ENCODE measurements at regions not wholly inside any gene's neighbourhood (a gene's known extent, or its start where the extent isn't known, plus 50 kb on each side); places are given as distances from the start of the nearest gene placed in this dataset.

DNA sequence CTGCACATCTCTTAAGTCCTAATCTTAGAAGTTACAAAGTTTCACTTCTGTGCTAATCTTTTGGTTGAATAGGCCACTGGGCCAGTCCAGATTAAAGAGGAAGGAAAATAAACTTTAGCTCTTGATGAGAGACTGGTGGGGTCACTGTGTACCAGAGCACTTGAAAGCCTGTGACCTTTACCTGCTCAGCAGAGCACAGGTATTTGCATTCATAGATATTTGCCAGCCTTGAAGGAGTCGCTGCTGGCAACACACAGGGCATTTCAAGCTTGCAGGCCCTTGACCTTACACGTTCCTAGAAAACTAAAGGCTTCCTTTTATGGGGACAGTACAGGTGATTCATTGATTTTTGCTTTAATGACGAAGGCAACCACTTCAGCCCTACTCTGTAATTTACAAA lies 108.4 kb upstream of the SLC22A23 start:
- TF ChIP-seq, protein P1, sequence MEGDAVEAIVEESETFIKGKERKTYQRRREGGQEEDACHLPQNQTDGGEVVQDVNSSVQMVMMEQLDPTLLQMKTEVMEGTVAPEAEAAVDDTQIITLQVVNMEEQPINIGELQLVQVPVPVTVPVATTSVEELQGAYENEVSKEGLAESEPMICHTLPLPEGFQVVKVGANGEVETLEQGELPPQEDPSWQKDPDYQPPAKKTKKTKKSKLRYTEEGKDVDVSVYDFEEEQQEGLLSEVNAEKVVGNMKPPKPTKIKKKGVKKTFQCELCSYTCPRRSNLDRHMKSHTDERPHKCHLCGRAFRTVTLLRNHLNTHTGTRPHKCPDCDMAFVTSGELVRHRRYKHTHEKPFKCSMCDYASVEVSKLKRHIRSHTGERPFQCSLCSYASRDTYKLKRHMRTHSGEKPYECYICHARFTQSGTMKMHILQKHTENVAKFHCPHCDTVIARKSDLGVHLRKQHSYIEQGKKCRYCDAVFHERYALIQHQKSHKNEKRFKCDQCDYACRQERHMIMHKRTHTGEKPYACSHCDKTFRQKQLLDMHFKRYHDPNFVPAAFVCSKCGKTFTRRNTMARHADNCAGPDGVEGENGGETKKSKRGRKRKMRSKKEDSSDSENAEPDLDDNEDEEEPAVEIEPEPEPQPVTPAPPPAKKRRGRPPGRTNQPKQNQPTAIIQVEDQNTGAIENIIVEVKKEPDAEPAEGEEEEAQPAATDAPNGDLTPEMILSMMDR (conservative IDR thresholded peaks at IDR 0.05; ENCODE audit: low read depth in 2 of 2), result no peak
- TF ChIP-seq EZH2 (IDR thresholded peaks at IDR 0.05; ENCODE audit: low read depth, unreplicated experiment), result no peak
- TF ChIP-seq, protein P2, sequence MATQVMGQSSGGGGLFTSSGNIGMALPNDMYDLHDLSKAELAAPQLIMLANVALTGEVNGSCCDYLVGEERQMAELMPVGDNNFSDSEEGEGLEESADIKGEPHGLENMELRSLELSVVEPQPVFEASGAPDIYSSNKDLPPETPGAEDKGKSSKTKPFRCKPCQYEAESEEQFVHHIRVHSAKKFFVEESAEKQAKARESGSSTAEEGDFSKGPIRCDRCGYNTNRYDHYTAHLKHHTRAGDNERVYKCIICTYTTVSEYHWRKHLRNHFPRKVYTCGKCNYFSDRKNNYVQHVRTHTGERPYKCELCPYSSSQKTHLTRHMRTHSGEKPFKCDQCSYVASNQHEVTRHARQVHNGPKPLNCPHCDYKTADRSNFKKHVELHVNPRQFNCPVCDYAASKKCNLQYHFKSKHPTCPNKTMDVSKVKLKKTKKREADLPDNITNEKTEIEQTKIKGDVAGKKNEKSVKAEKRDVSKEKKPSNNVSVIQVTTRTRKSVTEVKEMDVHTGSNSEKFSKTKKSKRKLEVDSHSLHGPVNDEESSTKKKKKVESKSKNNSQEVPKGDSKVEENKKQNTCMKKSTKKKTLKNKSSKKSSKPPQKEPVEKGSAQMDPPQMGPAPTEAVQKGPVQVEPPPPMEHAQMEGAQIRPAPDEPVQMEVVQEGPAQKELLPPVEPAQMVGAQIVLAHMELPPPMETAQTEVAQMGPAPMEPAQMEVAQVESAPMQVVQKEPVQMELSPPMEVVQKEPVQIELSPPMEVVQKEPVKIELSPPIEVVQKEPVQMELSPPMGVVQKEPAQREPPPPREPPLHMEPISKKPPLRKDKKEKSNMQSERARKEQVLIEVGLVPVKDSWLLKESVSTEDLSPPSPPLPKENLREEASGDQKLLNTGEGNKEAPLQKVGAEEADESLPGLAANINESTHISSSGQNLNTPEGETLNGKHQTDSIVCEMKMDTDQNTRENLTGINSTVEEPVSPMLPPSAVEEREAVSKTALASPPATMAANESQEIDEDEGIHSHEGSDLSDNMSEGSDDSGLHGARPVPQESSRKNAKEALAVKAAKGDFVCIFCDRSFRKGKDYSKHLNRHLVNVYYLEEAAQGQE (IDR thresholded peaks at IDR 0.05; ENCODE audit: unreplicated experiment), result no peak
- TF ChIP-seq JUNB (IDR thresholded peaks at IDR 0.05; ENCODE audit: unreplicated experiment), result no peak
- TF ChIP-seq POLR2AphosphoS5 (IDR thresholded peaks at IDR 0.05; ENCODE audit: low read depth), result no peak
- no peak for TF ChIP-seq CREB1 (CRISPR knock-in tag; IDR thresholded peaks at IDR 0.05; ENCODE audit: low read depth)
- TF ChIP-seq ZNF114 (CRISPR knock-in tag; IDR thresholded peaks at IDR 0.05), result no peak
- no peak for TF ChIP-seq ZNF331 (CRISPR knock-in tag; IDR thresholded peaks at IDR 0.05; ENCODE audit: low read depth)
- TF ChIP-seq EZH2phosphoT487 (IDR thresholded peaks at IDR 0.05; ENCODE audit: unreplicated experiment), result no peak
